Stimulated activated CD4-positive, alpha-beta T cell treated with anti-CD3 and anti-CD28 coated beads, TNF-alpha, amount 100 ng/mL, for 1 hour (primary cell): ENCODE measurements at regions not wholly inside any gene's neighbourhood (a gene's known extent, or its start where the extent isn't known, plus 50 kb on each side); places are given as distances from the start of the nearest gene placed in this dataset.

Experiments used
- DNase-seq, 3 donors: peaks; one replicate each; pipeline ENCODE4 v3.0.0-alpha.2; 2020; ENCODE audit warnings: low read depth in 3 of 3, low spot score in 1 of 3

- DNase-seq, result no peak
Measured at GRCh38 chr6:98514073-98514720, 320.2 kb upstream of the POU3F2 start.

- no peak for DNase-seq
Measured at GRCh38 chr6:98514796-98515195, 319.6 kb upstream of the POU3F2 start.

- DNase-seq, result no peak
Measured at GRCh38 chr6:98516206-98516605, 318.2 kb upstream of the POU3F2 start.

GRCh38 chr6:98516866-98517265 is 317.5 kb upstream of the POU3F2 start:
- DNase-seq, result no peak

GRCh38 chr6:98525860-98526259 is 308.5 kb upstream of the POU3F2 start:
- no peak for DNase-seq

GRCh38 chr6:98526465-98526864 is 307.9 kb upstream of the POU3F2 start:
- no peak for DNase-seq

GRCh38 chr6:98529364-98529763 is 305.0 kb upstream of the POU3F2 start:
- no peak for DNase-seq

GRCh38 chr6:98530732-98531131 is 303.6 kb upstream of the POU3F2 start:
- DNase-seq, result no peak

GRCh38 chr6:98532004-98532403 is 302.4 kb upstream of the POU3F2 start:
- no peak for DNase-seq

- no peak for DNase-seq
Measured at GRCh38 chr6:98539741-98540140, 294.6 kb upstream of the POU3F2 start.

- DNase-seq, result no peak
Measured at GRCh38 chr6:98546376-98546775, 288.0 kb upstream of the POU3F2 start.

GRCh38 chr6:98547151-98547550 is 287.2 kb upstream of the POU3F2 start:
- DNase-seq, result no peak

- no peak for DNase-seq
Measured at GRCh38 chr6:98547634-98548033, 286.7 kb upstream of the POU3F2 start.

GRCh38 chr6:98548301-98548700 is 286.1 kb upstream of the POU3F2 start:
- no peak for DNase-seq

GRCh38 chr6:98560418-98560817 is 274.0 kb upstream of the POU3F2 start:
- DNase-seq, result no peak

- DNase-seq, result no peak
Measured at GRCh38 chr6:98560841-98561240, 273.5 kb upstream of the POU3F2 start.

GRCh38 chr6:98566126-98566525 is 268.2 kb upstream of the POU3F2 start:
- DNase-seq, result no peak

- no peak for DNase-seq
Measured at GRCh38 chr6:98572579-98572978, 261.8 kb upstream of the POU3F2 start.

- no peak for DNase-seq
Measured at GRCh38 chr6:98574984-98575383, 259.4 kb upstream of the POU3F2 start.

- DNase-seq, result no peak
Measured at GRCh38 chr6:98576791-98577190, 257.6 kb upstream of the POU3F2 start.

- DNase-seq, result no peak
Measured at GRCh38 chr6:98578016-98578415, 256.4 kb upstream of the POU3F2 start.

GRCh38 chr6:98579079-98579478 is 255.3 kb upstream of the POU3F2 start:
- DNase-seq, result no peak

GRCh38 chr6:98579941-98580340 is 254.4 kb upstream of the POU3F2 start:
- no peak for DNase-seq

GRCh38 chr6:98581705-98582104 is 252.7 kb upstream of the POU3F2 start:
- DNase-seq, result no peak
